A549 (cell line): ENCODE measurements at regions not wholly inside any gene's neighbourhood (a gene's known extent, or its start where the extent isn't known, plus 50 kb on each side); places are given as distances from the start of the nearest gene placed in this dataset.

ENCODE experiments used
- ATAC-seq, 2 experiments: fragments of 200-7000 bp in 1 of 2; fragments of >200 bp in 1 of 2; cut with Nextera tagmentation in 1 of 2; cut with Tn5 transposase in 1 of 2; 3 replicates each; pipeline versions ENCODE4 v1.8.0 to v1.9.1; 2018 to 2020; ENCODE audit warnings: mild to moderate bottlenecking in 1 of 2, moderate library complexity in 1 of 2
- CTCF ChIA-PET: fragments of 300-600 bp; sonication (Branson Sonifier 250); formaldehyde crosslinking; extraction: SDS; loops from one replicate; lab custom pipeline; 2021; ENCODE audit warnings: antibody characterized with exemption, inconsistent platforms; lab: Yijun Ruan, JAX
- POLR2A ChIA-PET: fragments of 350-600 bp; formaldehyde crosslinking; extraction: SDS; loops from one replicate; lab custom pipeline; 2021; ENCODE audit warnings: antibody characterized with exemption, inconsistent platforms; lab: Yijun Ruan, JAX
- DNase-seq, 2 experiments: peaks; one replicate each; pipeline versions ENCODE4 v3.0.0 to v3.0.0-alpha.2; 2011 to 2016; ENCODE audit warnings: low read depth in 1 of 2, low spot score in 1 of 2
- FAIRE-seq: peaks from 2 replicates; lab custom pipeline; 2011; peaks lifted over from hg19 to GRCh38; lab: Jason Lieb, UNC
- H3K27ac ChIP-seq, 2 experiments: fragments of >200 bp; sonication (Bioruptor Twin); formaldehyde crosslinking; 3 replicates each; pipeline ENCODE4 v1.5.1; 2016 to 2017
- H3K4me1 ChIP-seq: fragments of >200 bp; sonication (Bioruptor Twin); formaldehyde crosslinking; 3 replicates; pipeline ENCODE4 v1.6.1; 2016
- H3K4me2 ChIP-seq: fragments of >200 bp; sonication (Bioruptor Twin); formaldehyde crosslinking; 3 replicates; pipeline ENCODE4 v1.6.1; 2016
- H3K4me3 ChIP-seq: fragments of >200 bp; sonication (Bioruptor Twin); formaldehyde crosslinking; 3 replicates; pipeline ENCODE4 v1.5.1; 2016
- H3K9me3 ChIP-seq: fragments of >200 bp; sonication (Bioruptor Twin); formaldehyde crosslinking; 3 replicates; pipeline ENCODE4 v1.6.1; 2016
- CEBPB ChIP-seq, 2 experiments: fragments of >200 bp in 1 of 2; sonication (Bioruptor Twin) in 1 of 2; formaldehyde crosslinking in 1 of 2; IDR thresholded peaks; 2 replicates each; pipeline ENCODE4 v1.6.1; 2012 to 2016
- CHD4 ChIP-seq: fragments of 200-600 bp; sonication (generic); IDR thresholded peaks from 2 replicates; pipeline ENCODE4 v1.6.1; 2016; ENCODE audit warnings: antibody characterized with exemption, mild to moderate bottlenecking, borderline replicate concordance
- EHMT2 ChIP-seq: fragments of 200-600 bp; sonication (generic); IDR thresholded peaks from 2 replicates; pipeline ENCODE4 v1.6.1; 2016; ENCODE audit warnings: antibody characterized with exemption, low read depth, mild to moderate bottlenecking, moderate library complexity
- EP300 ChIP-seq, 2 experiments: fragments of >200 bp; sonication (Bioruptor Twin); formaldehyde crosslinking; IDR thresholded peaks; 2 replicates in 1 of 2; 3 replicates in 1 of 2; pipeline ENCODE4 v1.6.1; 2016 to 2017
- FOSB ChIP-seq: fragments of 250-450 bp; sonication (Bioruptor Pico); IDR thresholded peaks from 2 replicates; pipeline ENCODE4 v1.5.0; 2020; ENCODE audit warnings: mild to moderate bottlenecking, moderate library complexity
- GATA3 ChIP-seq: IDR thresholded peaks from 2 replicates; pipeline ENCODE4 v1.6.1; 2012; ENCODE audit warnings: borderline replicate concordance
- HDAC2 ChIP-seq: fragments of 200-600 bp; sonication (generic); IDR thresholded peaks from 2 replicates; pipeline ENCODE4 v1.6.1; 2016
- HOXA7 ChIP-seq: fragments of 250-450 bp; sonication (Bioruptor Pico); IDR thresholded peaks from 2 replicates; pipeline ENCODE4 v1.5.0; 2020; ENCODE audit warnings: mild to moderate bottlenecking, moderate library complexity
- HOXB5 ChIP-seq: fragments of 250-450 bp; sonication (Bioruptor Pico); IDR thresholded peaks from 2 replicates; pipeline ENCODE4 v1.5.0; 2020; ENCODE audit warnings: mild to moderate bottlenecking, moderate library complexity
- JUNB ChIP-seq: fragments of >200 bp; sonication (Bioruptor Twin); formaldehyde crosslinking; IDR thresholded peaks from 2 replicates; pipeline ENCODE4 v1.6.1; 2016
- MYC ChIP-seq: IDR thresholded peaks from 2 replicates; pipeline ENCODE4 v1.6.1; 2012; ENCODE audit warnings: mild to moderate bottlenecking, inconsistent platforms, low read length, improper control_type of control experiment, borderline replicate concordance
- NFE2L2 ChIP-seq: fragments of 150-350 bp; conservative IDR thresholded peaks from 2 replicates; pipeline ENCODE4 v1.6.1; 2014; ENCODE audit warnings: low read length
- NPAS2 ChIP-seq: fragments of 250-450 bp; sonication (Bioruptor Pico); IDR thresholded peaks from 2 replicates; pipeline ENCODE4 v1.8.0; 2022; ENCODE audit warnings: mild to moderate bottlenecking, moderate library complexity, borderline replicate concordance
- POLR2A ChIP-seq: IDR thresholded peaks from 2 replicates; pipeline ENCODE4 v1.6.1; 2012; ENCODE audit warnings: mild to moderate bottlenecking, low read length
- RAD21 ChIP-seq, 2 experiments: fragments of >200 bp in 1 of 2; sonication (Bioruptor Twin) in 1 of 2; formaldehyde crosslinking in 1 of 2; IDR thresholded peaks in 1 of 2; conservative IDR thresholded peaks in 1 of 2; 2 replicates in 1 of 2; 3 replicates in 1 of 2; pipeline ENCODE4 v1.6.1; 2012 to 2018; ENCODE audit warnings: inconsistent platforms in 1 of 2
- RCOR1 ChIP-seq: fragments of 150-350 bp; IDR thresholded peaks from 2 replicates; pipeline ENCODE4 v1.6.1; 2014; ENCODE audit warnings: antibody characterized with exemption, low read length, low read depth
- TFCP2L1 ChIP-seq: fragments of 250-450 bp; sonication (Bioruptor Pico); IDR thresholded peaks from 2 replicates; pipeline ENCODE4 v1.5.0; 2021; ENCODE audit warnings: mild to moderate bottlenecking
- ZC3H11A ChIP-seq: fragments of 450-650 bp; IDR thresholded peaks from 2 replicates; pipeline ENCODE4 v1.6.1; 2014; ENCODE audit warnings: antibody characterized with exemption, mild to moderate bottlenecking
- ZSCAN20 ChIP-seq: fragments of 250-450 bp; sonication (Bioruptor Pico); IDR thresholded peaks from 2 replicates; pipeline ENCODE4 v1.8.0; 2022; ENCODE audit warnings: mild to moderate bottlenecking, moderate library complexity
- WGBS: methylation state at CpG from one replicate; pipeline ENCODE4 v1.1.6; 2017; ENCODE audit errors: missing lambda C conversion rate; 5-methylcytosine and 5-hydroxymethylcytosine counted together
- TF ChIP-seq, protein P1 (sequence below): fragments of 250-450 bp; sonication (Bioruptor Pico); IDR thresholded peaks from 2 replicates; pipeline ENCODE4 v1.5.0; 2020; ENCODE audit warnings: low read depth, mild to moderate bottlenecking, moderate library complexity
- TF ChIP-seq, protein P2 (sequence below): IDR thresholded peaks from 2 replicates; pipeline ENCODE4 v1.6.1; 2012; ENCODE audit warnings: low read depth, borderline replicate concordance
- TF ChIP-seq, protein P3 (sequence below): fragments of 150-350 bp; IDR thresholded peaks from 2 replicates; pipeline ENCODE4 v1.6.1; 2014; ENCODE audit warnings: low read depth, mild to moderate bottlenecking, low read length

DNA sequence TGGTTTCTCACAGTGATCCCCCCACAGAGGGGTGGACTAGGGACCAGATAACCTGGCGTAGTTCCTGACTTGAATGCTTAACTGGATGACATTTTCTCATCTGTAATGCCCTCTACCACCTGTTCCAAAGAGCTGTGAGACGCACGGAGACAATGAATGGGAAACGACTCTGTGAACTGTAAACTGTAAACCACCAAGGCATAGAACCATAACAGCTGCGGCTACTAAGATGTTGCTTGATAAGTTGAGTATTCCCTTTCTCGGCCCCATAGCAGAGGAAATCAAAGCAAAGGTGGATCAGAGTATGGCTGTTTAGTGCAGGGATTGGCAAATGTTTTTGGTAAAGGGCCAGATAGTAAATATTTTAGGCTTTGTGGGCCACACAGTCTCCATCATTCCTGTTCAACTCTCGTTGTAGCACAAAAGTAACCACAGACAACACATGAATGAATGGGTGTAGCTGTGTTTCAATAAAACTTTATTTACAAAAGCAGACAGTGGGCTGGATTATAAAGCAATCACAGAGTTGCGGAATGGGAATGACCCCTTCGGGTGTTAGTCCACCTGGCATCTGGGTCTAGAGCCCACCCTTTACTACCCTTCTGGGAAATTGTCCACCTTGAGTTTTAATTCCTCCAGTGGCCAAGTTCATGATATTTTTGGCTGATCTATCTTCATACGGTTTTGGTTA, 315.2 kb downstream of the RPS6KC1 start:
- Histone ChIP-seq H3K27ac (no peak overlapping the region), H3K4me1 (no peaks in the 10 kb centered on the region), H3K9me3 (no peaks in the 10 kb centered on the region), H3K4me3 (no peak overlapping the region), H3K4me2 (no peak overlapping the region)
- ChIA-PET CTCF (no interaction called here), POLR2A (no interaction called here)
- DNase-seq = no peak
- 50% methylated on average over 10 of the region's 10 CpGs for WGBS
- FAIRE-seq = no peak
- no peak for ATAC-seq
- TF ChIP-seq ZSCAN20 (CRISPR knock-in tag) (no peak), CHD4 (no peak), TFCP2L1 (CRISPR knock-in tag) (no peak), FOSB (no peak), RCOR1 (no peak), EP300 (IDR thresholded peaks at IDR 0.05) (no peak), NFE2L2 (no peak)

DNA sequence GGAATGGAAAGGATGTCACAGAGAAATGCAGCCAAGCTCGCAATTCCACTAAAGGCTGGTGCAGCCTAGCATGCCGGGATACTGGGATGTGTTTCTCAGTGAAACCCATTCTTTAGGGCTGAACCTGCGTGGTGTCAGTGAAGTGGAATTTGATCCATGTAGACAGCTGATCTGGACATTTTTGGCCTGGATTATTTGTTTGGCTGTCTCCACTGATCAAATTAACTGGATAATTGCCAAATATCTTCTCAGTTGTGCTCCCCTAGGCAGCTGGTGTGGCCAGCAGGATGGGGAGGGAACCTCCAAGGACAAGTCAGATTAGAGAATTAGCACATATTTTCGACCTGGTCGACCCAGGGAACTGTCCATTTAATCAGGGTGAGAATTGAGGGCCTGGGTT, 318.4 kb downstream of the RPS6KC1 start:
- no peak for FAIRE-seq
- Histone ChIP-seq H3K4me1 (no peaks in the 10 kb centered on the region), H3K4me2 (no peak overlapping the region), H3K9me3 (no peaks in the 10 kb centered on the region), H3K4me3 (no peak overlapping the region), H3K27ac (no peak overlapping the region)
- no peak for DNase-seq
- CTCF ChIA-PET = interaction anchor here (2.3 kb wide), 1 partner anchor 754 kb away, joined by 10 read pairs; no protein-coding TSS in a partner anchor
- POLR2A ChIA-PET = no interaction called here
- no peak for TF ChIP-seq HOXA7 (CRISPR knock-in tag)
- TF ChIP-seq RAD21 (conservative IDR thresholded peaks at IDR 0.05 in 1 of 2, IDR thresholded peaks at IDR 0.05 in 1 of 2) = no peak
- no peak for TF ChIP-seq POLR2A
- TF ChIP-seq, protein P1, sequence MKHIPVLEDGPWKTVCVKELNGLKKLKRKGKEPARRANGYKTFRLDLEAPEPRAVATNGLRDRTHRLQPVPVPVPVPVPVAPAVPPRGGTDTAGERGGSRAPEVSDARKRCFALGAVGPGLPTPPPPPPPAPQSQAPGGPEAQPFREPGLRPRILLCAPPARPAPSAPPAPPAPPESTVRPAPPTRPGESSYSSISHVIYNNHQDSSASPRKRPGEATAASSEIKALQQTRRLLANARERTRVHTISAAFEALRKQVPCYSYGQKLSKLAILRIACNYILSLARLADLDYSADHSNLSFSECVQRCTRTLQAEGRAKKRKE = no peak
- TF ChIP-seq EP300 (IDR thresholded peaks at IDR 0.05) = no peak
- TF ChIP-seq NPAS2 (CRISPR knock-in tag) = no peak
- no peak for TF ChIP-seq HOXB5 (CRISPR knock-in tag)
- TF ChIP-seq JUNB = no peak
- no peak for TF ChIP-seq EHMT2
- TF ChIP-seq CEBPB (IDR thresholded peaks at IDR 0.05) = no peak
- TF ChIP-seq MYC = no peak
- TF ChIP-seq, protein P2, sequence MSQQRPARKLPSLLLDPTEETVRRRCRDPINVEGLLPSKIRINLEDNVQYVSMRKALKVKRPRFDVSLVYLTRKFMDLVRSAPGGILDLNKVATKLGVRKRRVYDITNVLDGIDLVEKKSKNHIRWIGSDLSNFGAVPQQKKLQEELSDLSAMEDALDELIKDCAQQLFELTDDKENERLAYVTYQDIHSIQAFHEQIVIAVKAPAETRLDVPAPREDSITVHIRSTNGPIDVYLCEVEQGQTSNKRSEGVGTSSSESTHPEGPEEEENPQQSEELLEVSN = no peak
- ATAC-seq = no peak
- 24% methylated on average over 5 of the region's 5 CpGs for WGBS

DNA sequence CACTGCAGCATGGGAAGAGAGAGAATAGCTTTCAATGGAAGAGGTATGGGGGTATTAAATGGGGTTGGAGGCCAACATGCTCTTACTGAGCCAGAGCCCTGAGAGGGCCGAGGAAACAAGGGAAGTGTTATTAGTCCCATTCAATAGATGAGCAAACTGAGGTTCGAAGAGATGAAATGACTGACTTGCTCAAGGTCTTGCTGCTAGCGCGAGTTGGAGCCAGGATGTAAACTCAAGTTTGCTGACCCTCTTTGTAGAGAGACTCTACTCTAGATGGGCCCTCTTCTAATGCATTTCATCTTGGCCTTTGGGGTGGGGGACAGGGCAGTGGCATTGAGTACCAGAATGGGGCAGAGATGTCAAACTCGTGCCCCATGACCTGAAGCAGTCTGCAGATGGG, 319.5 kb downstream of the RPS6KC1 start:
- ChIA-PET POLR2A (no interaction called here), CTCF (interaction anchor here (1.0 to 2.3 kb wide), 2 partner anchors 11 to 753 kb away, joined by 3 to 10 read pairs; no protein-coding TSS in a partner anchor)
- 46% methylated on average over 5 of the region's 5 CpGs for WGBS
- no peaks in the 10 kb centered on the region for H3K9me3 ChIP-seq
- ATAC-seq (no peak), DNase-seq (no peak)
- H3K4me2 ChIP-seq = no peak overlapping the region
- no peaks in the 10 kb centered on the region for H3K4me1 ChIP-seq
- no peak overlapping the region for H3K4me3 ChIP-seq
- no peak overlapping the region for H3K27ac ChIP-seq
- TF ChIP-seq RAD21 (conservative IDR thresholded peaks at IDR 0.05 in 1 of 2, IDR thresholded peaks at IDR 0.05 in 1 of 2) = no peak
- TF ChIP-seq, protein P3, sequence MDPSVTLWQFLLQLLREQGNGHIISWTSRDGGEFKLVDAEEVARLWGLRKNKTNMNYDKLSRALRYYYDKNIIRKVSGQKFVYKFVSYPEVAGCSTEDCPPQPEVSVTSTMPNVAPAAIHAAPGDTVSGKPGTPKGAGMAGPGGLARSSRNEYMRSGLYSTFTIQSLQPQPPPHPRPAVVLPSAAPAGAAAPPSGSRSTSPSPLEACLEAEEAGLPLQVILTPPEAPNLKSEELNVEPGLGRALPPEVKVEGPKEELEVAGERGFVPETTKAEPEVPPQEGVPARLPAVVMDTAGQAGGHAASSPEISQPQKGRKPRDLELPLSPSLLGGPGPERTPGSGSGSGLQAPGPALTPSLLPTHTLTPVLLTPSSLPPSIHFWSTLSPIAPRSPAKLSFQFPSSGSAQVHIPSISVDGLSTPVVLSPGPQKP = no peak
- no peak for TF ChIP-seq GATA3
- TF ChIP-seq HDAC2 = no peak
- TF ChIP-seq ZC3H11A = no peak
- TF ChIP-seq, all 56 proteins: peak for 0
- no peak for FAIRE-seq
